ENCODE measurements at regions not wholly inside any gene's neighbourhood (a gene's known extent, or its start where the extent isn't known, plus 50 kb on each side); places are given as distances from the start of the nearest gene placed in this dataset.

DNA sequence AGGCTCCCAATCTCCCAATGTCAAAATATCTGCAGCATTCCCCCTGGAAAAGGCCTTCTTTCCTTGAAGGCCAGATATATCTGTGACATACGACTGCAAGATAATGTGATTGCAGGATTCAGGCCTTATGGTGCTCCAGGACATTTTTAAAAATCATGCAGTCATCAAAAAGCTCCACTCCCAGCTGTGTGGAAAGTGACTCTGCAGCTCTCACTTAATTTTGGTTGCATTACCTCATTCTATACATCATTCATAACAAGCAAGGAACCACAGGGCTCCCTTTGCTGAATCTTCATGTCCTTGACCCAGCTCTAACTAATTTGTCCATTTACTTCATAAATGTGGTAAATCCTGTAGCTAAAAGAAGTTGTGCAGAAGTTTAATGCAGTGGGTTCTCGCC lies 386.2 kb upstream of the SLC30A5 start:
- TF ChIP-seq, protein P1, sequence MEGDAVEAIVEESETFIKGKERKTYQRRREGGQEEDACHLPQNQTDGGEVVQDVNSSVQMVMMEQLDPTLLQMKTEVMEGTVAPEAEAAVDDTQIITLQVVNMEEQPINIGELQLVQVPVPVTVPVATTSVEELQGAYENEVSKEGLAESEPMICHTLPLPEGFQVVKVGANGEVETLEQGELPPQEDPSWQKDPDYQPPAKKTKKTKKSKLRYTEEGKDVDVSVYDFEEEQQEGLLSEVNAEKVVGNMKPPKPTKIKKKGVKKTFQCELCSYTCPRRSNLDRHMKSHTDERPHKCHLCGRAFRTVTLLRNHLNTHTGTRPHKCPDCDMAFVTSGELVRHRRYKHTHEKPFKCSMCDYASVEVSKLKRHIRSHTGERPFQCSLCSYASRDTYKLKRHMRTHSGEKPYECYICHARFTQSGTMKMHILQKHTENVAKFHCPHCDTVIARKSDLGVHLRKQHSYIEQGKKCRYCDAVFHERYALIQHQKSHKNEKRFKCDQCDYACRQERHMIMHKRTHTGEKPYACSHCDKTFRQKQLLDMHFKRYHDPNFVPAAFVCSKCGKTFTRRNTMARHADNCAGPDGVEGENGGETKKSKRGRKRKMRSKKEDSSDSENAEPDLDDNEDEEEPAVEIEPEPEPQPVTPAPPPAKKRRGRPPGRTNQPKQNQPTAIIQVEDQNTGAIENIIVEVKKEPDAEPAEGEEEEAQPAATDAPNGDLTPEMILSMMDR (conservative IDR thresholded peaks at IDR 0.05; ENCODE audit: low read depth in 2 of 2), result no peak
- TF ChIP-seq, protein P2, sequence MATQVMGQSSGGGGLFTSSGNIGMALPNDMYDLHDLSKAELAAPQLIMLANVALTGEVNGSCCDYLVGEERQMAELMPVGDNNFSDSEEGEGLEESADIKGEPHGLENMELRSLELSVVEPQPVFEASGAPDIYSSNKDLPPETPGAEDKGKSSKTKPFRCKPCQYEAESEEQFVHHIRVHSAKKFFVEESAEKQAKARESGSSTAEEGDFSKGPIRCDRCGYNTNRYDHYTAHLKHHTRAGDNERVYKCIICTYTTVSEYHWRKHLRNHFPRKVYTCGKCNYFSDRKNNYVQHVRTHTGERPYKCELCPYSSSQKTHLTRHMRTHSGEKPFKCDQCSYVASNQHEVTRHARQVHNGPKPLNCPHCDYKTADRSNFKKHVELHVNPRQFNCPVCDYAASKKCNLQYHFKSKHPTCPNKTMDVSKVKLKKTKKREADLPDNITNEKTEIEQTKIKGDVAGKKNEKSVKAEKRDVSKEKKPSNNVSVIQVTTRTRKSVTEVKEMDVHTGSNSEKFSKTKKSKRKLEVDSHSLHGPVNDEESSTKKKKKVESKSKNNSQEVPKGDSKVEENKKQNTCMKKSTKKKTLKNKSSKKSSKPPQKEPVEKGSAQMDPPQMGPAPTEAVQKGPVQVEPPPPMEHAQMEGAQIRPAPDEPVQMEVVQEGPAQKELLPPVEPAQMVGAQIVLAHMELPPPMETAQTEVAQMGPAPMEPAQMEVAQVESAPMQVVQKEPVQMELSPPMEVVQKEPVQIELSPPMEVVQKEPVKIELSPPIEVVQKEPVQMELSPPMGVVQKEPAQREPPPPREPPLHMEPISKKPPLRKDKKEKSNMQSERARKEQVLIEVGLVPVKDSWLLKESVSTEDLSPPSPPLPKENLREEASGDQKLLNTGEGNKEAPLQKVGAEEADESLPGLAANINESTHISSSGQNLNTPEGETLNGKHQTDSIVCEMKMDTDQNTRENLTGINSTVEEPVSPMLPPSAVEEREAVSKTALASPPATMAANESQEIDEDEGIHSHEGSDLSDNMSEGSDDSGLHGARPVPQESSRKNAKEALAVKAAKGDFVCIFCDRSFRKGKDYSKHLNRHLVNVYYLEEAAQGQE (IDR thresholded peaks at IDR 0.05; ENCODE audit: unreplicated experiment), result no peak
- TF ChIP-seq POLR2AphosphoS5 (IDR thresholded peaks at IDR 0.05; ENCODE audit: low read depth), result no peak
- TF ChIP-seq JUNB (IDR thresholded peaks at IDR 0.05; ENCODE audit: unreplicated experiment), result no peak
- no peak for TF ChIP-seq EZH2 (IDR thresholded peaks at IDR 0.05; ENCODE audit: low read depth, unreplicated experiment)
- TF ChIP-seq EZH2phosphoT487 (IDR thresholded peaks at IDR 0.05; ENCODE audit: unreplicated experiment), result no peak
- TF ChIP-seq NANOG (IDR thresholded peaks at IDR 0.05; ENCODE audit: borderline replicate concordance), result no peak
- TF ChIP-seq CREB1 (CRISPR knock-in tag; IDR thresholded peaks at IDR 0.05; ENCODE audit: low read depth), result no peak
- no peak for TF ChIP-seq STAT1 (IDR thresholded peaks at IDR 0.05; ENCODE audit: unreplicated experiment)
- TF ChIP-seq ZNF331 (CRISPR knock-in tag; IDR thresholded peaks at IDR 0.05; ENCODE audit: low read depth), result no peak
- TF ChIP-seq, protein P3, sequence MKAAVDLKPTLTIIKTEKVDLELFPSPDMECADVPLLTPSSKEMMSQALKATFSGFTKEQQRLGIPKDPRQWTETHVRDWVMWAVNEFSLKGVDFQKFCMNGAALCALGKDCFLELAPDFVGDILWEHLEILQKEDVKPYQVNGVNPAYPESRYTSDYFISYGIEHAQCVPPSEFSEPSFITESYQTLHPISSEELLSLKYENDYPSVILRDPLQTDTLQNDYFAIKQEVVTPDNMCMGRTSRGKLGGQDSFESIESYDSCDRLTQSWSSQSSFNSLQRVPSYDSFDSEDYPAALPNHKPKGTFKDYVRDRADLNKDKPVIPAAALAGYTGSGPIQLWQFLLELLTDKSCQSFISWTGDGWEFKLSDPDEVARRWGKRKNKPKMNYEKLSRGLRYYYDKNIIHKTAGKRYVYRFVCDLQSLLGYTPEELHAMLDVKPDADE (IDR thresholded peaks at IDR 0.05), result no peak
- TF ChIP-seq ZNF114 (CRISPR knock-in tag; IDR thresholded peaks at IDR 0.05), result no peak

Data from GM23338 (cell line).